GM18511 (cell line): ENCODE measurements at regions not wholly inside any gene's neighbourhood (a gene's known extent, or its start where the extent isn't known, plus 50 kb on each side); places are given as distances from the start of the nearest gene placed in this dataset.
"Not testable (repeated sequence)": the region's sequence is repeated elsewhere in the genome, so short reads cannot be mapped to it uniquely, and the experiment has no call there.

Experiments used
- ATAC-seq: cut with Tn5 transposase; IDR thresholded peaks from one replicate; pipeline ENCODE4 v1.9.1; 2021; ENCODE audit warnings: mild to moderate bottlenecking, moderate library complexity; ENCODE audit not compliant: unreplicated experiment

GRCh38 chr3:193114431-193115340, 126.3 kb upstream of the PLAAT1 start:
- no peak for ATAC-seq

GRCh38 chr3:193116871-193117270, 124.2 kb upstream of the PLAAT1 start:
- ATAC-seq = no peak

GRCh38 chr3:193118907-193119306, 122.1 kb upstream of the PLAAT1 start:
- ATAC-seq = no peak

- ATAC-seq = no peak
Measured at GRCh38 chr3:193119926-193120325, 121.1 kb upstream of the PLAAT1 start.

- ATAC-seq = no peak
Measured at GRCh38 chr3:193124861-193125260, 116.2 kb upstream of the PLAAT1 start.

GRCh38 chr3:193129607-193130006, 111.4 kb upstream of the PLAAT1 start:
- no peak for ATAC-seq

GRCh38 chr3:193130576-193130975, 110.4 kb upstream of the PLAAT1 start:
- ATAC-seq = no peak

- no peak for ATAC-seq
Measured at GRCh38 chr3:193132241-193132640, 108.8 kb upstream of the PLAAT1 start.

GRCh38 chr3:193132964-193133363, 108.1 kb upstream of the PLAAT1 start:
- ATAC-seq = no peak

- ATAC-seq = no peak
Measured at GRCh38 chr3:193134856-193135255, 106.2 kb upstream of the PLAAT1 start.

- ATAC-seq = no peak
Measured at GRCh38 chr3:193140381-193140780, 100.6 kb upstream of the PLAAT1 start.

- ATAC-seq = no peak
Measured at GRCh38 chr3:193145248-193145647, 95.8 kb upstream of the PLAAT1 start.

- no peak for ATAC-seq
Measured at GRCh38 chr3:193148688-193149473, 92.1 kb upstream of the PLAAT1 start.

- no peak for ATAC-seq
Measured at GRCh38 chr3:193149998-193150397, 91.0 kb upstream of the PLAAT1 start.

GRCh38 chr3:193155044-193155781, 85.8 kb upstream of the PLAAT1 start:
- not testable (repeated sequence) for ATAC-seq

- no peak for ATAC-seq
Measured at GRCh38 chr3:193157051-193157450, 84.0 kb upstream of the PLAAT1 start.

GRCh38 chr3:193165431-193166120, 75.4 kb upstream of the PLAAT1 start:
- no peak for ATAC-seq

- no peak for ATAC-seq
Measured at GRCh38 chr3:193168931-193169330, 72.1 kb upstream of the PLAAT1 start.

- ATAC-seq = no peak
Measured at GRCh38 chr3:193174140-193174539, 66.9 kb upstream of the PLAAT1 start.

- ATAC-seq = not testable (repeated sequence)
Measured at GRCh38 chr3:193179332-193180012, 61.5 kb upstream of the PLAAT1 start.
